ENCODE measurements at regions not wholly inside any gene's neighbourhood (a gene's known extent, or its start where the extent isn't known, plus 50 kb on each side); places are given as distances from the start of the nearest gene placed in this dataset.

DNA sequence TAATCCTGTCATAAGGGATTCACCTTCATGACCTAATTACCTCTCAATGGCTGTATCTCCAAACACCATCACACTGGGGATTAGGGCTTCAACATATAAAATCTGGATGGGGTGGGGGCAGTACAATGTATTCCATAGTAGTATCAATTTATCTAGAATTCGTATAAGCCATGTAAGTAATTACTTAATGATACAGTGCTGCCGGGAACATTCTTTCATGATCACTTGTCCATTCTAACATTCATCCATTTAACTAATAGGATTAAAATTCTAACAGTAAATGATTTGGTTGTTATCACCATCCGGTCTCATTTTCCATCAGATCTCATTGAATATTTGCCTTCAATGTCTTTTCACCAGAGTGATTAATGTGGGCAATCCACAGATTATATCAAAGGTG, 1620.9 kb upstream of the TENM3 start:
- Histone ChIP-seq H3K4me1 (ENCODE audit: insufficient read depth, low read length) (peaks cover under 1% of the 10 kb centered on the region), H3K27me3 (ENCODE audit: insufficient read depth, low read length) (no peaks in the 10 kb centered on the region)

DNA sequence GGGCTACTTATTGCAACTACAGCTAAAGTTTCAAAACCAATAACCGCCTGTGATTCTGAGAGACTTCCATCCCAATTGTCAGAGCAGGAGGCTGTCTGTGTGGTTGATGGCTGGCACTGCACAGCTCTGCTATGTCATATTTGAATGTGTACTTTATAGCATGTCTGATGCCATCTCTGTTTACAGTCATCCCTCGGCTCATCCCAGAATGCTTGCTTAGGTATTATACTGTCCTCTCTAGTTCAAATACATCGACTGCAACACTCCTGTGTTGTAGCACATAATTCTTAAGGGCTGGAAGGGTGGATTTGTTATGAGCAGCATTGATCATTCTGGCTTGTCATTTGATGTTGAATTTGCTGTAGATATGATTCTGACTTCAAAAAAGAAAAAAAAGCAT, 1617.5 kb upstream of the TENM3 start:
- no peaks in the 10 kb centered on the region for H3K36me3 ChIP-seq (ENCODE audit: insufficient read depth, low read length)
- H3K27me3 ChIP-seq (ENCODE audit: insufficient read depth, low read length): no peaks in the 10 kb centered on the region
- H3K4me3 ChIP-seq (ENCODE audit: low read length): no peak overlapping the region
- H2AFZ ChIP-seq (ENCODE audit: low read depth, low read length): no peak overlapping the region
- H3K9me3 ChIP-seq (ENCODE audit: low read length): no peaks in the 10 kb centered on the region
- no peaks in the 10 kb centered on the region for H3K4me1 ChIP-seq (ENCODE audit: insufficient read depth, low read length)

More for the DNA sequence above, 1620.9 kb upstream of the TENM3 start:
- no peak overlapping the region for H2AFZ ChIP-seq (ENCODE audit: low read depth, low read length)
- no peaks in the 10 kb centered on the region for H3K36me3 ChIP-seq (ENCODE audit: insufficient read depth, low read length)
- H3K4me3 ChIP-seq (ENCODE audit: low read length): no peak overlapping the region
- H3K9me3 ChIP-seq (ENCODE audit: low read length): no peaks in the 10 kb centered on the region

DNA sequence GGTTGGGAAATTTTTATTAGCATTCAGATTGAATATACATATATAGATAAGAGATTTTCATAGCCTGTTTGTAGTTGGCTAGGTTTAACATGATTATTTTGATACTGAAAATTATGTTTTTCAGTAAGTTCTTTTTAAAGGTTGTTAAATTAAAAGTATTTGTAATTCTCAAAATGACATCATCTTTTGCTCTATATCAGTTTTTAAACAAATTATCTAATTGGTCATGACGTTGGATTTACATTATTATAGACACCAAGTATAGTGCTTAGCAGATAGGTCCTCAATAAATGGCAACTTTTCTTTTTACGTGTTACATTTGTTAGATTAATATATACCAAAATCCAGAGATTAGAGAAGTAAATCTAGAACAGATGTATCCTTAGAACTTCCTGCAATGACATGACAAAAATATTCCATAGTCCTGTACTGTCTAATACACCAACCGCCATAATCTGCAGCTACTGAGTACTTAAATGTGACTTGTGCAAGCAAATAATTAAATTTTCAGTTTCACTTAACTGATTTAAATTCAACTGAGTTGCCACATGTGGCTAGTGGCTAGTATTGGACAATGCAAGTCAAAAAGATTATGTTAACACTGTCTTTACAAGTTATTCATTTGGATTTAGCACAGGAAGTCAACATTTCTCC, 1613.1 kb upstream of the TENM3 start:
- Histone ChIP-seq H3K4me3 (ENCODE audit: low read length) (no peak overlapping the region), H3K9me3 (ENCODE audit: low read length) (no peaks in the 10 kb centered on the region), H3K36me3 (ENCODE audit: insufficient read depth, low read length) (no peaks in the 10 kb centered on the region), H3K27me3 (ENCODE audit: insufficient read depth, low read length) (no peaks in the 10 kb centered on the region), H3K4me1 (ENCODE audit: insufficient read depth, low read length) (peaks cover under 1% of the 10 kb centered on the region), H2AFZ (ENCODE audit: low read depth, low read length) (no peak overlapping the region)

DNA sequence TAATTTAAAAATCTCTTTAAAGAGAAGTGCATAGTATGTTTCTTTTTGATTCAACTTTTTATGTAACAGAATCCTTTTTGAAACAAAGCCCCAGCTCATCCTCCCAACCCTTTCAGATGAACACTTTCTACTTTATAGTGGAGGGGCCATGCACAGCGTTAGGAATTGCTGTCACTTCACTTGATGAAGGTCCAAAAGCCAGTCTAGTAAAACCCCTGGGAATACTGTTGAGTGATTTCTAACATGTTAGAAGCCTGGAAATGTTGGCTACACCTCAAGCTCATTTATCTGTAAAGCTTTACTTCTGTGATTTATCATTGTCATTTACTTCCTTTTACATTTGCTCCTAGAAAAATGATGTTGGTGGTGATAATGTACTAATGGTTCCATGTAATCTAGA, 1608.9 kb upstream of the TENM3 start:
- H3K36me3 ChIP-seq (ENCODE audit: insufficient read depth, low read length): no peaks in the 10 kb centered on the region
- H3K9me3 ChIP-seq (ENCODE audit: low read length): no peaks in the 10 kb centered on the region
- H3K27me3 ChIP-seq (ENCODE audit: insufficient read depth, low read length): no peaks in the 10 kb centered on the region
- no peak overlapping the region for H3K4me3 ChIP-seq (ENCODE audit: low read length)
- no peak overlapping the region for H2AFZ ChIP-seq (ENCODE audit: low read depth, low read length)
- peaks cover 10% of the 10 kb centered on the region for H3K4me1 ChIP-seq (ENCODE audit: insufficient read depth, low read length)

DNA sequence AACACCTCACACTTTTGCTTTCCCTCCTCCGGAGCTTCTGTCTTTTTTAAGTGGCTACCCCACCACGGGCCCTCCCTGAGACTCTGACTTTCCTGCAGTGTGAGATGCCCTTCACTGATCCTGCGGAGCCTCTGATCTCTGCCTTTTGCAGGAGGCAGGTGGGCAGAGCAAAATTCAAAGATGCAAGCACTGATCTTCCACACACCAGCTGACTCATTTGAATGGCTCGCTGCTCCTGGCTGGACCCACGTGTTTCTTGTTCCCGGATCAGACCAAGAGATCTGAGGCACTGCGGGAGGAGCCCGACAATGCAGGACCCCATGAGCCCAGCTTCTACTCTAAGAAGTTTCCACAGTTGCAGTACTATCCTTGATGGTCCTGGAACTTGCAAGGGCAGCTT, 1607.9 kb upstream of the TENM3 start:
- peak overlapping the region; percentile 5 for H2AFZ ChIP-seq (ENCODE audit: low read depth, low read length)
- no peaks in the 10 kb centered on the region for H3K36me3 ChIP-seq (ENCODE audit: insufficient read depth, low read length)
- no peak overlapping the region for H3K4me3 ChIP-seq (ENCODE audit: low read length)
- no peaks in the 10 kb centered on the region for H3K27me3 ChIP-seq (ENCODE audit: insufficient read depth, low read length)
- no peaks in the 10 kb centered on the region for H3K9me3 ChIP-seq (ENCODE audit: low read length)
- H3K4me1 ChIP-seq (ENCODE audit: insufficient read depth, low read length): peaks cover 10% of the 10 kb centered on the region

DNA sequence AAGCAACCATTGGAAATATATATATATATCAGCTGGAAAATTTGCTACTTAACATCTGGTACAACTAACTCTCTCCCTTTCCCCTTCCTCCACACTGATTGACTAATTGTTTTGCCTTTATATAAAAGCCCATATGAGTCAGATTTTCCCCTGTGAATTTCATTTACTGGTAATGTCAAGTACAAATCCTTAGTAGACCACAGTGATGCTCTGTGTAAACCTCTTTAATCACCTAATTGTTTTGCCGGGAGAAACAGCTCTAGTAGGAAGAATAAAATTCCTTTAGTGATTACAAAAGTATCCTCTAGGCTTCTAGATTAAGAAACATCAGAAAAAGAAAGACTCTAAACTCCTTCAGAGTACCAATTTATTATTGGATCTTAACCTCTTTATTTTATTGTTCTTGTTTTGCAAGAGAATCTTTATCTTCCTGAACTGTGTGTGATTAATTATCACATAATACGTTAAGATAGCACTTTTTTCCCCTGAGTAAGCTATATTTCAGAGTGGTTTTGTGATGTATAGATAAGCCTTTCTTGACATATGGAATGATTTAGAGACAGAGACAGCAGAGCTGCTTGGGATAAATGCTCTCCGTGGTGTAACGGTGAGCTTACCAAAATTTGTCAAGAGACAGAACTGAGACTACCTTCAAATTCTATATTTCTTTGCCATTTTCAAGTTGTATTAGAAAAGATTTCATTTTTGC, 1606.4 kb upstream of the TENM3 start:
- H3K4me1 ChIP-seq (ENCODE audit: insufficient read depth, low read length): peaks cover 10% of the 10 kb centered on the region
- H3K27me3 ChIP-seq (ENCODE audit: insufficient read depth, low read length): no peaks in the 10 kb centered on the region
- H3K9me3 ChIP-seq (ENCODE audit: low read length): no peaks in the 10 kb centered on the region

DNA sequence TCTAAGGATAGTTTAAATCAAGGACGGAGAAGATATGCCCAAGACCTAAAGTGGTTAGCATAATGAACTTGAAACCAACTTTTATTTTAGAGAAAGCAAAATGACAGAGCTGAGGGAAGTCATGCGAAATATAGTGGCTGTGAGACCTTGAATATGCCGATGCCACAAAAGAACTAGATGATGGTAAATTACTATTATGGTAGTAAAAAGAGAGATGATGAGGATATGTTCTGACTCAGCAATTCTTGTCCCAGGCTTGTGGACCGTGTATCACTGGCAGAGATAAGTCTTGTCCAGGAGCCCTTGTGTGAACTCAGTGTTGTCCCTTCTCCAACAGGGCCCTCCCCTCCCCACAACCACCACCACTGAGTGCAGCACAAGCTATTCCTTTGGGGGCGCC, 1605.6 kb upstream of the TENM3 start:
- Histone ChIP-seq H3K4me1 (ENCODE audit: insufficient read depth, low read length) (peaks cover 10% of the 10 kb centered on the region), H3K27me3 (ENCODE audit: insufficient read depth, low read length) (no peaks in the 10 kb centered on the region), H3K9me3 (ENCODE audit: low read length) (no peaks in the 10 kb centered on the region), H3K4me3 (ENCODE audit: low read length) (no peak overlapping the region), H3K36me3 (ENCODE audit: insufficient read depth, low read length) (no peaks in the 10 kb centered on the region), H2AFZ (ENCODE audit: low read depth, low read length) (no peak overlapping the region)

More for the DNA sequence above, 1606.4 kb upstream of the TENM3 start:
- Histone ChIP-seq H3K4me3 (ENCODE audit: low read length) (no peak overlapping the region), H3K36me3 (ENCODE audit: insufficient read depth, low read length) (no peaks in the 10 kb centered on the region), H2AFZ (ENCODE audit: low read depth, low read length) (no peak overlapping the region)

DNA sequence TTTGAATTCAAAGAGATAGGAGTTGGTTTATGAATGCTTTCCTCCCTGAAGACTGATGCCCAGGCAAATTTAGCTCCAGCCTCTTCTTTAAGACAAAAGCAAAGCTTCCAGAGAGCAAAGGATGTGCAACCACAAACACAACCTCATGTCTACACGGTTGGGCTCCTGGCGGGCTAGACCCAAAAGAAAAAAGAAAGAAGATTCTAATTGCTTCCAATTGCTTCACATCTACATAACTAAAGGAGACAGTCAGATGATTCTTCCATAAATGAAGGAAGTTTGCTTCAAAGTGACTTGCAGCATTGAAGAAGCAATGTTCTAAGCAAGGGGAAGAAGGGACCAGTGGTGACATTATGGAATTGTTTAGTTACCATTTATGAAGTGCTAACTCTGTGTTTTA, 1603.0 kb upstream of the TENM3 start:
- H3K4me3 ChIP-seq (ENCODE audit: low read length): no peak overlapping the region
- H3K36me3 ChIP-seq (ENCODE audit: insufficient read depth, low read length): no peaks in the 10 kb centered on the region
- H2AFZ ChIP-seq (ENCODE audit: low read depth, low read length): no peak overlapping the region

DNA sequence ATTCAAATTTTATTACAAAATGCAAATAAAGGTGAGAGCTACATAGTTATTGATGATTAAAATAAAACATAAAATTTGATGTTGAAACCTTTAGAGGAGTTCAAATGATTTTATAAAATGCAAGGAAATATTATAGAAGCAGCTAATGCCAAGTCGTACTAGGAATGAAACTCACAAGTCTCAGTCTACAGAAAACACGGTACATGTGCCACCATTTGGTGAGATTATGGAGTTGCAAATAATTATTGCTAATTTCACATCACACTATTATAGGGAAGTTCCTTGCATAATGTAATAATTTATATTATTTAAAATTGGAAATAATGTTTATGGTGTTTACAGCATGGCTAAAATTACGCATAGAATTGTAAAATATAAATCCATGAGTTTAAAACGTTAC, 1601.7 kb upstream of the TENM3 start:
- Histone ChIP-seq H3K9me3 (ENCODE audit: low read length) (no peaks in the 10 kb centered on the region), H3K4me1 (ENCODE audit: insufficient read depth, low read length) (no peaks in the 10 kb centered on the region)

More for the DNA sequence above, 1603.0 kb upstream of the TENM3 start:
- Histone ChIP-seq H3K9me3 (ENCODE audit: low read length) (no peaks in the 10 kb centered on the region), H3K4me1 (ENCODE audit: insufficient read depth, low read length) (peaks cover 8% of the 10 kb centered on the region), H3K27me3 (ENCODE audit: insufficient read depth, low read length) (no peaks in the 10 kb centered on the region)

DNA sequence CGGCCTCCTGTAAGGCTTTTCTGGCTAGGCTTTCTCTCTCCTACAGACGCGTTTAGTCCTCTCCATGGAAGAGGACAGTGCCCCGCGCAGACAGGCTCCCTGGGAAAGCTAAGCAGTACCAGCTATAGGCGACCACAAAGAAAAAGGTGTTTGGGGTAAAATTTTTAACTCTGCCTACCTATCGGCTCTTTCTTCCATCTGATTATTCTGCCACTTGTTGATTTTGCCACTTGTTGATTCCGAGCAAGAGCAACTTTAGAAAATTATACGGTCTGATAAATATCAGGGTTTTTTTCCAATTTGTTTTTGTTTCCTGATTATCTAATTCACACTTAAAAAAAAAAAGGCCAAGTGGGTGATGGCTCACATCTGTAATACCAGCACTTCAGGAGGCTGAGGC, 1600.5 kb upstream of the TENM3 start:
- Histone ChIP-seq H2AFZ (ENCODE audit: low read depth, low read length) (no peak overlapping the region), H3K4me1 (ENCODE audit: insufficient read depth, low read length) (no peaks in the 10 kb centered on the region), H3K4me3 (ENCODE audit: low read length) (no peak overlapping the region), H3K36me3 (ENCODE audit: insufficient read depth, low read length) (no peaks in the 10 kb centered on the region), H3K27me3 (ENCODE audit: insufficient read depth, low read length) (no peaks in the 10 kb centered on the region), H3K9me3 (ENCODE audit: low read length) (no peaks in the 10 kb centered on the region)

More for the DNA sequence above, 1601.7 kb upstream of the TENM3 start:
- Histone ChIP-seq H3K36me3 (ENCODE audit: insufficient read depth, low read length) (no peaks in the 10 kb centered on the region), H2AFZ (ENCODE audit: low read depth, low read length) (no peak overlapping the region), H3K4me3 (ENCODE audit: low read length) (no peak overlapping the region), H3K27me3 (ENCODE audit: insufficient read depth, low read length) (no peaks in the 10 kb centered on the region)

DNA sequence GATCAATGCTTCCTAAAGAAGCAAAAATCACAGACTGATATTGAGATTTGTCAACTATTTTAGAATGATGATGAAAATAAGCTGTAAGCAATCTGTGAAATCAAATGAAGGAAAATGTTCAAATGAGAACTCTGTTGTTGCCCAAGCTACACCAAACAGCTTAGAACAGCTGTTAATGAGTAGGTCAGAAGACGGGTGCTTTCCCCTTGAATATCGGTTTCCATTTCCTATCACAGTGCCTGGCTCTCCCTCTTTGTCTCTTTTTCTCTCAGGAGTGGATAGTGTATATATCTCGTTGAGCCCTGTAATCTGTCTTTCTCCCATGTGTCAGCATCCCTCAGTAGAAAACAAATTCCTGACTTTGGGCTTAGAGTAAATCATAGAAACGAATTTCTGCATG, 1592.9 kb upstream of the TENM3 start:
- Histone ChIP-seq H3K27me3 (ENCODE audit: insufficient read depth, low read length) (no peaks in the 10 kb centered on the region), H3K36me3 (ENCODE audit: insufficient read depth, low read length) (no peaks in the 10 kb centered on the region), H2AFZ (ENCODE audit: low read depth, low read length) (no peak overlapping the region), H3K4me1 (ENCODE audit: insufficient read depth, low read length) (no peaks in the 10 kb centered on the region), H3K9me3 (ENCODE audit: low read length) (no peaks in the 10 kb centered on the region), H3K4me3 (ENCODE audit: low read length) (no peak overlapping the region)

DNA sequence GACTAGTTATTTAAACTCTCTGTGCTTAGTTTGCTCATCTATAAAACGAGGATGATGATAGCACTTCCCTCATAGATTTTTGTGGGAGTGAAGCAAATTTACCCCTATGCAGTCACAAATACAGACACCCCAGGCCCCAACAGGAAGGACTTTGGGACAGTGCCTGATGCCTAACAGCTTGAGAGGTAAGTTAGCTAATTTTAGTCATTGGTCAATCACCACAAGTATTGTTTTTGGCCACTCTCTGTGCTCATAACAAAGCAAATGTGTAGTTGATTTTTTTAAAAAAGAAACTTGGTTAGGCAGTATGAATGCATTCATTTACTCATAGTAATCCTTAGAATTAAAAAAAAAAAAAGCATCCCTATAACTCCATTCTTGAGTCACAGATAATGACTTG, 1590.7 kb upstream of the TENM3 start:
- H3K4me3 ChIP-seq (ENCODE audit: low read length): no peak overlapping the region
- no peaks in the 10 kb centered on the region for H3K9me3 ChIP-seq (ENCODE audit: low read length)
- H2AFZ ChIP-seq (ENCODE audit: low read depth, low read length): no peak overlapping the region
- no peaks in the 10 kb centered on the region for H3K27me3 ChIP-seq (ENCODE audit: insufficient read depth, low read length)
- H3K4me1 ChIP-seq (ENCODE audit: insufficient read depth, low read length): no peaks in the 10 kb centered on the region
- no peaks in the 10 kb centered on the region for H3K36me3 ChIP-seq (ENCODE audit: insufficient read depth, low read length)

DNA sequence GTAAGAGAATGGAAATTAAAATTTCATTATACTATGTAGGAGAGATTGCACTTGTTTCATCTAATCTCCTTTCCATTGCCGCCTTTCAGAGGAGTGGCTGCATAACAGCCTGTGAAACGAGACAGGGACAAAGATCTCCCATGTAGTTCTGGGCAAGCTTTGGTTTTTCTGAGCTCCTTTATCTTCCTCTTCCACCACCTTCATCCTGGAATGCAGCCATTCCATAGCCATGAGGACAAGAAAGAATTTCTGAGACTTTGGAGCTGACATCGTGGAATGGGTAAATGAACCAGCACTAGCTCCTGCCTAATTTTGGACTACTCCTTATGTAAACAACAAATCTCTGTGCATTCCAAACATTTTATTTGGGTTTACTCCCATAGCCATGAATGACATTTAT, 1587.3 kb upstream of the TENM3 start:
- no peak overlapping the region for H3K4me3 ChIP-seq (ENCODE audit: low read length)
- H2AFZ ChIP-seq (ENCODE audit: low read depth, low read length): no peak overlapping the region
- H3K4me1 ChIP-seq (ENCODE audit: insufficient read depth, low read length): no peaks in the 10 kb centered on the region
- no peaks in the 10 kb centered on the region for H3K36me3 ChIP-seq (ENCODE audit: insufficient read depth, low read length)
- no peaks in the 10 kb centered on the region for H3K27me3 ChIP-seq (ENCODE audit: insufficient read depth, low read length)
- no peaks in the 10 kb centered on the region for H3K9me3 ChIP-seq (ENCODE audit: low read length)

DNA sequence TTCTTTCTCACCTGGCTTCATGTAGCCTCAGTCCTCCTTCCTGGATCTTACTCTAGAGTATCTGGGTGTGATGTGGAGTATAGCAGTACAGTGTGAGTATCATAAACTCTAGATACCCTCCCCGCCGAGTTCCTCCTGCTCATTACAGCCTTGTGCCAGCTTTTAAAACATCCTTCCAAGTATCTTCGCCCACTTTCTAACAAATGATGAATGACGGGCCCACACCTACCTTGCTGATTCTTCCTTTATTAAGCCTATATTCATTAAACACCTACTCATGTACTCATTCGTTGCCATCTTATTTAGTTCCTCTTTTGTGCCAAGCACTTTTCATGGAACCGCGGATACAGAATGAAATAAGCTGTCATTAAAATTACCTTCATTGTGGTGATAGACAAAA, 1585.3 kb upstream of the TENM3 start:
- Histone ChIP-seq H2AFZ (ENCODE audit: low read depth, low read length) (no peak overlapping the region), H3K27me3 (ENCODE audit: insufficient read depth, low read length) (no peaks in the 10 kb centered on the region), H3K9me3 (ENCODE audit: low read length) (no peaks in the 10 kb centered on the region), H3K4me1 (ENCODE audit: insufficient read depth, low read length) (no peaks in the 10 kb centered on the region), H3K36me3 (ENCODE audit: insufficient read depth, low read length) (no peaks in the 10 kb centered on the region), H3K4me3 (ENCODE audit: low read length) (no peak overlapping the region)

Measured in neuron (in vitro differentiated cells).